Aorta (tissue), 5 donors: ENCODE measurements at regions not wholly inside any gene's neighbourhood (a gene's known extent, or its start where the extent isn't known, plus 50 kb on each side); places are given as distances from the start of the nearest gene placed in this dataset.

Experiments used
- ATAC-seq: fragments of 200-7000 bp; cut with Tn5 transposase; one replicate; pipeline ENCODE4 v1.9.1; 2022; ENCODE audit warnings: moderate library complexity; ENCODE audit not compliant: low FRiP score
- DNase-seq, 2 donors: peaks; one replicate each; pipeline ENCODE4 v3.0.0-alpha.2; 2020
- H3K27ac ChIP-seq, 2 donors: one replicate each; pipeline ENCODE4 v1.5.1; 2013; ENCODE audit warnings: low read length in 2 of 2, mild to moderate bottlenecking in 2 of 2, moderate library complexity in 2 of 2, control low read depth in 1 of 2, inconsistent platforms in 1 of 2, low read depth in 1 of 2
- H3K27me3 ChIP-seq, 2 donors: one replicate each; pipeline ENCODE4 v1.6.1; 2013; ENCODE audit warnings: control low read depth in 1 of 2, low read length in 1 of 2, mild to moderate bottlenecking in 1 of 2, moderate library complexity in 1 of 2; ENCODE audit not compliant: insufficient read depth in 2 of 2, control insufficient read depth in 1 of 2
- H3K36me3 ChIP-seq, 2 donors: one replicate each; pipeline ENCODE4 v1.6.1; 2013; ENCODE audit warnings: control low read depth in 1 of 2, low read length in 1 of 2, mild to moderate bottlenecking in 1 of 2; ENCODE audit not compliant: insufficient read depth in 2 of 2, control insufficient read depth in 1 of 2
- H3K4me1 ChIP-seq, 2 donors: one replicate each; pipeline ENCODE4 v1.6.1; 2013; ENCODE audit warnings: low read length in 2 of 2, control low read depth in 1 of 2, mild to moderate bottlenecking in 1 of 2, moderate library complexity in 1 of 2; ENCODE audit not compliant: insufficient read depth in 2 of 2, control insufficient read depth in 1 of 2
- H3K4me3 ChIP-seq, 2 donors: one replicate each; pipeline ENCODE4 v1.5.1; 2013; ENCODE audit warnings: low read length in 2 of 2, control low read depth in 1 of 2, mild to moderate bottlenecking in 1 of 2
- H3K9me3 ChIP-seq: one replicate; pipeline ENCODE4 v1.6.1; 2013; ENCODE audit warnings: mild to moderate bottlenecking, low read length; ENCODE audit not compliant: control insufficient read depth
- WGBS, 2 donors: extraction: QIAGEN DNeasy Blood & Tissue Kit; methylation state at CpG; one replicate each; pipeline ENCODE4 v1.1.7; 2013; 5-methylcytosine and 5-hydroxymethylcytosine counted together
- intact Hi-C, 2 donors: fragments of 100-400 bp; cut with DNase I; formaldehyde crosslinking; loops; one replicate each; pipeline versions ENCODE4 v1.14.2 to v1.15.0; 2022
- donor health status: healthy with polysubstance abuse.
- donor health status: Bipolar disorder and iron deficiency.
- donor health status: DM: no; HTN: no; CAD: no.
- donor health status: DM: no; HTN: no; CAD: no.
- donor health status: DM: yes; HTN: yes; CAD: no.

DNA sequence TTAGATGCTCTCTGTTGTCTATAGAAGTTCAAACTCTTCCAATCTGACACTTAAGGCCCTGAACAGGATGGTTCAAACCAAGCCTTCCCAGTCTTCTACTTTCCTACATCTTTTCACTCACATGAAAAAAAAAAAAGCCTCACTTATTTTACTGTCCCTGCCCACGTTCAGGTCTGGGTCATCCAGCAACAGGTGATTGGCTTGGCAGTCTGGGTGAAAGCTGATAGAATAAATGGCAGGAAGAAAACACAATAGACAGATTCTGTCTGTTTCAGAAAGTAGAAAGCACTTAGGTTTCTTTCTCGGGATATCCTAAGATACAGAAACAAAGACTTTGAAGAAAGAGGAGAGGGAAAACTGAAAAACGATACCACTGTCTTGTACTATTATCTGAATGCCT, 61.8 kb upstream of the HSF2 start:
- no peak for DNase-seq
- H3K27me3 ChIP-seq = peaks cover 0 to 2% of the 10 kb centered on the region in 2 donors
- H3K4me3 ChIP-seq = no peak overlapping the region
- peaks cover 0 to 2% of the 10 kb centered on the region in 2 donors for H3K36me3 ChIP-seq
- H3K4me1 ChIP-seq = no peaks in the 10 kb centered on the region
- WGBS, 2 donors = 63 to 66% methylated on average over 3 of the region's 3 CpGs
- no peaks in the 10 kb centered on the region for H3K9me3 ChIP-seq
- intact Hi-C loops = no loop called here
- no peak overlapping the region for H3K27ac ChIP-seq
- no peak for ATAC-seq

DNA sequence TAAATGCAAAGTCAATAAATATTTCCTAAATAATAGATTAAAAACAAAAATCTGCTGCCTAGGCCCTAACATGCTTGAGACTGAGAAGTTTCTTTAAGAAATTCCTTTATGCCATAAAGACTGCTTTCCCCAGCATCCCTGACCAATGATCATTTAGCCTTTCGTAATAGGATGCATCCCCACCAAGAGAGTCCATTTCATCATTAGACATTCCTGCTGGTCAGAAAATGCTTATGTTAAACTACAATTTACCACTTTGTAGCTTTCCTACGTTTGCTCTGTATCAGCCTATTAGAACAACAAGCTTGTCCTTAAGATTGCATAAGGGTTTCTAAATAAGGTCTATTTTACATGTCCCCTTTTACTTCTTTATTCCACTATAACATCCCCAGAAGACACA, 59.8 kb upstream of the HSF2 start:
- WGBS, 2 donors = 22 to 27% methylated on average over 2 of the region's 2 CpGs
- H3K4me1 ChIP-seq = no peaks in the 10 kb centered on the region
- H3K27me3 ChIP-seq = no peaks in the 10 kb centered on the region
- ATAC-seq (no peak), DNase-seq (no peak)
- no peaks in the 10 kb centered on the region for H3K9me3 ChIP-seq
- H3K27ac ChIP-seq = no peak overlapping the region
- intact Hi-C loops = no loop called here
- no peaks in the 10 kb centered on the region for H3K36me3 ChIP-seq
- H3K4me3 ChIP-seq = no peak overlapping the region

DNA sequence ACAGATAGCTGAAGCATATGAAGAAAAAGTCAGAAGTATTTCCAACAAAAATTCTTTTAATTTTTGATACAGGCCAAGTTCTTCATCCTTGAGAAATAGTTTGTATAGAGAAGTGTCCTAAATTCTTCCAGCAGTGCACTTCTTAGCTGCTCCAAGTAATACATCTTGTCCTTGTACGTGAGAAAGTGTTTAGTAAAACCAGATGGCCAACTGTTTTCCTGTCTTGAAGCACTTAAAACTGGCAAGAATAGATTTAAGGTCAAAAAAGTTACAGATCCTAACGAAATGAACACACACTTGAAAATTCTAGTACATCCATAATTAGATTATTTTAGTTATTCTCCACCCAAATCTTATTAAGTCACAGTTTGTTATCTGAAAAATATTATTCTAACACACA, 52.2 kb upstream of the HSF2 start:
- no peaks in the 10 kb centered on the region for H3K36me3 ChIP-seq
- H3K27me3 ChIP-seq = no peaks in the 10 kb centered on the region
- H3K4me3 ChIP-seq = no peak overlapping the region
- WGBS, 2 donors = 33 to 36% methylated on average over 2 of the region's 2 CpGs
- intact Hi-C loops = no loop called here
- H3K27ac ChIP-seq = no peak overlapping the region
- no peak for DNase-seq
- no peaks in the 10 kb centered on the region for H3K4me1 ChIP-seq
- no peak for ATAC-seq
- H3K9me3 ChIP-seq = no peaks in the 10 kb centered on the region

DNA sequence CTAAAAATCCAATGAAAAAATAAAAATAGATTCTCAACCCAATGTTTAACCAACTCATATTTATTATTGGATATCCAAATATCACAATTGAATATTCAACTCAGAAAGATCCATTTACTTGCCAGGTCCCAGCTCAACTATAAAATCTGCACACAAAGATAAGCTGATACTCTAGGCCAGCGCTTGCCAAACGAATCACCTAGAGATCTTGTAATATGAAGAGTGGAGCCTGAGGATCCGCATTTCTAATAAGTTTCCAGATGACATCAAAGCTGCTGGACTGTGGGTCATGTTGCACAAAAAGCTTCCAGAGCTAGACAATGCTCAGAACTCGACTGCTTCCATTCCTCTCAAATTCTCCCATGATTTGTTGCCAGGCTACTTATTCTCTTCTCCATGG, 51.7 kb upstream of the HSF2 start:
- DNase-seq (no peak), ATAC-seq (no peak)
- intact Hi-C loops = no loop called here
- no peaks in the 10 kb centered on the region for H3K36me3 ChIP-seq
- WGBS, 2 donors = 69 to 76% methylated on average over 4 of the region's 4 CpGs
- no peaks in the 10 kb centered on the region for H3K27me3 ChIP-seq
- H3K4me3 ChIP-seq = no peak overlapping the region
- H3K4me1 ChIP-seq = no peaks in the 10 kb centered on the region
- no peaks in the 10 kb centered on the region for H3K9me3 ChIP-seq
- no peak overlapping the region for H3K27ac ChIP-seq
